ENCODE measurements at regions not wholly inside any gene's neighbourhood (a gene's known extent, or its start where the extent isn't known, plus 50 kb on each side); places are given as distances from the start of the nearest gene placed in this dataset.
"Not testable (repeated sequence)": the region's sequence is repeated elsewhere in the genome, so short reads cannot be mapped to it uniquely, and the experiment has no call there.

DNA sequence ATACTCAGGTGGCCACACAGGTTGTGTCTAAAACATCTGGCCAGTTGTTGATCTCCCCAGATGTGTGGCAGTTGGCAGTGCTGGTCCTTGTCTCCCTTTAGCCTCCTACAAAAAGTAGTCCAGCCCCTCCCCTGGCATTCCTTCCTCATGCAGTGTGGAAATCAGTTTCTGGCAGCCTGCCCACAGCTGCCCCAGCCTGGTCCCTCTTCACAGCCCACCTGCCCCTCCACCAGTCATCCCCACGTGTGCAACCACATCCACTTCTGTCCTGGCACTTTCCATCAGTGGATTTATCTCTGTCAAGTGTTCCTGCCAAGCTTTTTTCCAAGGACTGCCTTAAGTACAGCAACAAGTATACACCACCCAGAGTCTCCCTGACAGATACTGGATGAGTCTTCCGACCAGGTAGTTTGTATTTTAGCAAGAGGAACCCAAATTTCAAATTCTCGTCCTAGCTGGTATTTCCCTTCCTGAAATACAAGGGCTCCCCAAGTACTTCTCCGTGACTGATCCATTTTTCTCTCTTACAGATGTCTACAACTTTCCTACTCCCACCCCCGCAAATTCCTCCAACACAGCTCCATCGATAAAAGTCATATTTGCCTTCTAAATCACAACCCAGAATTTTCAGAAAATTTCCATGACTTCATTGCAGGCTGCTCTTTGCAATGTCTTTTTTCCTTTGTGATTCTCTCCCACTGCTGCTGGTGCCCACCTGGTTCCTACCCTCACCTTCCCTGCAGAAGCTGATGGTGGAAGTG lies 313.5 kb downstream of the FOXO1 start:
- Histone ChIP-seq H2AFZ (ENCODE audit: low read length) (no peak overlapping the region), H3K27ac (ENCODE audit: insufficient read depth, low read length) (no peak overlapping the region), H3K9me3 (ENCODE audit: control insufficient read depth, insufficient read depth, low read depth, low read length) (no peaks in the 10 kb centered on the region), H3K36me3 (ENCODE audit: control insufficient read depth, insufficient read depth, low read length) (no peaks in the 10 kb centered on the region), H3K4me1 (ENCODE audit: control insufficient read depth, extremely low read depth, insufficient read depth, low read length) (no peaks in the 10 kb centered on the region), H3K4me2 (ENCODE audit: extremely low read depth, insufficient read depth, low read length) (no peak overlapping the region), H3K27me3 (ENCODE audit: control insufficient read depth, insufficient read depth, low read length) (no peaks in the 10 kb centered on the region), H3K9ac (ENCODE audit: insufficient read depth, low read length) (no peak overlapping the region), H3K79me2 (ENCODE audit: control insufficient read depth, insufficient read depth, low read length) (no peaks in the 10 kb centered on the region), H3K4me3 (replicated peaks in 1 of 4; ENCODE audit: control extremely low read depth in 1 of 4, insufficient read depth in 1 of 4, low read depth in 3 of 4, low read length in 4 of 4) (no peak overlapping the region), H4K20me1 (ENCODE audit: control insufficient read depth, extremely low read depth, insufficient read depth, low read length) (no peaks in the 10 kb centered on the region)
- no peak for TF ChIP-seq EZH2 (IDR thresholded peaks at IDR 0.05; ENCODE audit: low read length, missing control alignments)
- no peak for TF ChIP-seq CTCF (conservative IDR thresholded peaks at IDR 0.05 in 1 of 2, IDR thresholded peaks at IDR 0.05 in 1 of 2; ENCODE audit: low read depth in 1 of 2, low read length in 2 of 2)
- DNase-seq (ENCODE audit: low read depth in 2 of 2) = peak; percentile 71 to 76

DNA sequence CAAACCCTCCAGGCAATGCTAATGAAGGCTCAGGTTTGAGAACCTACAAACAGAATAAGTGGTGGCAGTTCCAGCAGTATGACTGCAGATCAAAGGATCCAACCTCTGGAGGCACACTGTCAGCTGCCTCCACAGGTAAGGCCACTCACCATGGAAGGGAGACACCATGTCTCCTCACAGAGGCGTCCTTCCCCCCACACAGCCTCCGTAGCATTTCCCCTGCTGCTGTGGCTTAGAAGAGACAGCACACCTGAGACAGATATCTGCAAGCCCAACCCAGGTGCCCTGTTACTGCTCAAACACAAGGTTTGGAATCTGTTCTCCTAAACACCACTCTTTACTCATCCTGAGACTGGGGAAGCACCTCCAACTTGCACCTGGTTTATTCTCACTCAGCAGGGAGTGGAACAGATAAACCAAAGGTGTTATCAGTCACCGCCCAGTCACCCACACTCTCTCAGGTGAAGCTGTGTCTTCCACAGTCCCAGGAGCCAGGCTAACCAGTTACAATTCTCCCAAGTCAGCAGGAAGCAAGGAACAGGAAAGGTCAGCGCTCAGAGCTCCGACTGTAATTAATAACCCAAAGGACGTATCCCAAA lies 311.2 kb downstream of the FOXO1 start:
- H3K27ac ChIP-seq (ENCODE audit: insufficient read depth, low read length) = no peak overlapping the region
- no peak overlapping the region for H2AFZ ChIP-seq (ENCODE audit: low read length)
- no peaks in the 10 kb centered on the region for H3K4me1 ChIP-seq (ENCODE audit: control insufficient read depth, extremely low read depth, insufficient read depth, low read length)
- no peaks in the 10 kb centered on the region for H3K9me3 ChIP-seq (ENCODE audit: control insufficient read depth, insufficient read depth, low read depth, low read length)
- no peaks in the 10 kb centered on the region for H4K20me1 ChIP-seq (ENCODE audit: control insufficient read depth, extremely low read depth, insufficient read depth, low read length)
- no peak overlapping the region for H3K4me3 ChIP-seq (replicated peaks in 1 of 4; ENCODE audit: control extremely low read depth in 1 of 4, insufficient read depth in 1 of 4, low read depth in 3 of 4, low read length in 4 of 4)
- H3K9ac ChIP-seq (ENCODE audit: insufficient read depth, low read length) = no peak overlapping the region
- DNase-seq (ENCODE audit: low read depth in 2 of 2) = no peak
- H3K27me3 ChIP-seq (ENCODE audit: control insufficient read depth, insufficient read depth, low read length) = no peaks in the 10 kb centered on the region
- H3K36me3 ChIP-seq (ENCODE audit: control insufficient read depth, insufficient read depth, low read length) = no peaks in the 10 kb centered on the region
- H3K79me2 ChIP-seq (ENCODE audit: control insufficient read depth, insufficient read depth, low read length) = no peaks in the 10 kb centered on the region
- TF ChIP-seq CTCF (conservative IDR thresholded peaks at IDR 0.05 in 1 of 2, IDR thresholded peaks at IDR 0.05 in 1 of 2; ENCODE audit: low read depth in 1 of 2, low read length in 2 of 2) = no peak
- TF ChIP-seq EZH2 (IDR thresholded peaks at IDR 0.05; ENCODE audit: low read length, missing control alignments) = no peak
- no peak overlapping the region for H3K4me2 ChIP-seq (ENCODE audit: extremely low read depth, insufficient read depth, low read length)

GRCh38 chr13:40356011-40356410 lies 310.4 kb downstream of the FOXO1 start:
- no peak overlapping the region for H3K4me3 ChIP-seq (replicated peaks in 1 of 4; ENCODE audit: control extremely low read depth in 1 of 4, insufficient read depth in 1 of 4, low read depth in 3 of 4, low read length in 4 of 4)
- no peak for DNase-seq (ENCODE audit: low read depth in 2 of 2)
- H2AFZ ChIP-seq (ENCODE audit: low read length) = no peak overlapping the region
- TF ChIP-seq EZH2 (IDR thresholded peaks at IDR 0.05; ENCODE audit: low read length, missing control alignments) = no peak
- TF ChIP-seq CTCF (conservative IDR thresholded peaks at IDR 0.05 in 1 of 2, IDR thresholded peaks at IDR 0.05 in 1 of 2; ENCODE audit: low read depth in 1 of 2, low read length in 2 of 2) = no peak
- H3K27ac ChIP-seq (ENCODE audit: insufficient read depth, low read length) = no peak overlapping the region
- no peaks in the 10 kb centered on the region for H4K20me1 ChIP-seq (ENCODE audit: control insufficient read depth, extremely low read depth, insufficient read depth, low read length)
- H3K27me3 ChIP-seq (ENCODE audit: control insufficient read depth, insufficient read depth, low read length) = no peaks in the 10 kb centered on the region
- no peaks in the 10 kb centered on the region for H3K9me3 ChIP-seq (ENCODE audit: control insufficient read depth, insufficient read depth, low read depth, low read length)
- no peak overlapping the region for H3K4me2 ChIP-seq (ENCODE audit: extremely low read depth, insufficient read depth, low read length)
- H3K9ac ChIP-seq (ENCODE audit: insufficient read depth, low read length) = no peak overlapping the region
- H3K36me3 ChIP-seq (ENCODE audit: control insufficient read depth, insufficient read depth, low read length) = no peaks in the 10 kb centered on the region
- no peaks in the 10 kb centered on the region for H3K79me2 ChIP-seq (ENCODE audit: control insufficient read depth, insufficient read depth, low read length)
- H3K4me1 ChIP-seq (ENCODE audit: control insufficient read depth, extremely low read depth, insufficient read depth, low read length) = no peaks in the 10 kb centered on the region

- H2AFZ ChIP-seq (ENCODE audit: low read length); H3K4me2 ChIP-seq (ENCODE audit: extremely low read depth, insufficient read depth, low read length); H3K27ac ChIP-seq (ENCODE audit: insufficient read depth, low read length); DNase-seq (ENCODE audit: low read depth in 2 of 2); H3K36me3 ChIP-seq (ENCODE audit: control insufficient read depth, insufficient read depth, low read length); H3K9me3 ChIP-seq (ENCODE audit: control insufficient read depth, insufficient read depth, low read depth, low read length); H3K4me1 ChIP-seq (ENCODE audit: control insufficient read depth, extremely low read depth, insufficient read depth, low read length); H3K27me3 ChIP-seq (ENCODE audit: control insufficient read depth, insufficient read depth, low read length); H3K4me3 ChIP-seq (replicated peaks in 1 of 4; ENCODE audit: control extremely low read depth in 1 of 4, insufficient read depth in 1 of 4, low read depth in 3 of 4, low read length in 4 of 4); H3K9ac ChIP-seq (ENCODE audit: insufficient read depth, low read length); H4K20me1 ChIP-seq (ENCODE audit: control insufficient read depth, extremely low read depth, insufficient read depth, low read length); H3K79me2 ChIP-seq (ENCODE audit: control insufficient read depth, insufficient read depth, low read length): not testable (repeated sequence)
These were observed 310.0 kb downstream of the FOXO1 start for GRCh38 chr13:40356458-40356857.

All from fibroblast of lung (primary cell).